Gastrocnemius medialis (tissue), 4 donors: ENCODE measurements at regions not wholly inside any gene's neighbourhood (a gene's known extent, or its start where the extent isn't known, plus 50 kb on each side); places are given as distances from the start of the nearest gene placed in this dataset.

Source experiments
- ATAC-seq, 2 donors: fragments of 150-250 bp; one replicate each; pipeline ENCODE4 v1.9.1; 2016
- DNase-seq, 2 donors: peaks; one replicate each; pipeline ENCODE4 v3.0.0-alpha.2; 2019
- H3K27ac ChIP-seq, 4 donors: fragments of 200-600 bp; sonication (generic); 1 replicate in 1 of 4; 2 replicates in 3 of 4; pipeline ENCODE4 v1.5.1; 2016 to 2018; ENCODE audit warnings: mild to moderate bottlenecking in 2 of 4, moderate library complexity in 1 of 4
- H3K27me3 ChIP-seq, 3 donors: fragments of 200-600 bp; sonication (generic) in 2 of 3; 1 replicate in 1 of 3; 2 replicates in 2 of 3; pipeline versions ENCODE4 v1.5.1 to v1.6.0; 2016 to 2019; ENCODE audit warnings: mild to moderate bottlenecking in 1 of 3, moderate library complexity in 1 of 3
- H3K36me3 ChIP-seq, 2 donors: fragments of 200-600 bp; sonication (generic) in 1 of 2; one replicate each; pipeline ENCODE4 v1.5.1; 2017 to 2018
- H3K4me1 ChIP-seq, 2 donors: fragments of 200-600 bp; sonication (generic) in 1 of 2; one replicate each; pipeline ENCODE4 v1.5.1; 2016 to 2017; ENCODE audit warnings: mild to moderate bottlenecking in 2 of 2
- H3K4me3 ChIP-seq, 4 donors: fragments of 200-600 bp; sonication (generic) in 3 of 4; 1 replicate in 1 of 4; 2 replicates in 3 of 4; pipeline ENCODE4 v1.5.1; 2016 to 2019; ENCODE audit warnings: mild to moderate bottlenecking in 2 of 4
- H3K9me3 ChIP-seq, 3 donors: fragments of 200-600 bp; sonication (generic) in 2 of 3; 1 replicate in 1 of 3; 2 replicates in 2 of 3; pipeline ENCODE4 v1.5.1; 2016 to 2019
- POLR2A ChIP-seq, 2 donors: fragments of 450-650 bp; IDR thresholded peaks; one replicate each; pipeline ENCODE4 v1.6.1; 2017; ENCODE audit warnings: antibody characterized with exemption in 2 of 2, mild to moderate bottlenecking in 2 of 2, moderate library complexity in 2 of 2
- in situ Hi-C, 4 donors: fragments of 200-750 bp; cut with MboI; loops; one replicate each; pipeline versions ENCODE4 v1.15.0 to v1.8.0; 2017; ENCODE audit warnings: low sequenced_read_pairs in 4 of 4
- intact Hi-C: fragments of 100-400 bp; cut with DNase I; formaldehyde crosslinking; loops from one replicate; pipeline ENCODE4 v1.15.1; 2023; ENCODE audit warnings: low total_unique reads
- TF ChIP-seq, protein P1 (sequence below), 5 experiments: fragments of 450-650 bp in 3 of 5; fragments of 200-600 bp in 2 of 5; sonication (generic) in 2 of 5; IDR thresholded peaks in 4 of 5; conservative IDR thresholded peaks in 1 of 5; 1 replicate in 4 of 5; 2 replicates in 1 of 5; pipeline ENCODE4 v1.5.1; 2016 to 2019; ENCODE audit warnings: antibody characterized with exemption in 5 of 5, mild to moderate bottlenecking in 3 of 5, moderate library complexity in 3 of 5

DNA sequence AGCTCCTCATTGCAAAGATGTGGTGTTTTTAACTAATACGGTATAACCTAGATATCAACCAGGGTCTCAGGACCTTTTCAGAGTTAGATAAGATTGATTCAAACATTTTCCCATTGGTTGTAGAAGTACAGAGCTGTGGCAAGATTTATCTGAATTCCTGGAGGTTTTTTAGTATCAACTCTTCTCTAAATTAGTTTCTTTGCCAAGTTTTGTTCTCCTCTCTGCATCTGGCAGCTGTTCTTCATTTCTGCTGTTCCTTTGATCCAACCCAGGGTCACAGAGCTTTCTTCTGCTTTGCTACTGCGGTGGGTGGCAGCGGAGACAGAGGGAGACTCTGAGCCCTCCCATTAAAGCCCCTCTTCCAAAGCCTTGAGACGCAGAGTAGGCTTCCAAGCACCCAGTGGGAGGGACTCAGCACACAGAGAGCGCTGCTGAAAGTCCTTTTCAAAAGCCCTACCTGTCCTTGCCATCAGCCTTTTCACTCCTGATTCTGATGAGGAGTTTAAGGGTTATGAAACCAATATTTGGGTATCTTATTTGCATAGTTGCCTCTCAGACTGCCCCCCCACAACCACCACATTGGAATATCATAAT is 146.3 kb upstream of the EEPD1 start:
- DNase-seq, result no peak
- in situ Hi-C loops, result no loop called here
- intact Hi-C loops, result no loop called here
- H3K4me1 ChIP-seq, result no peaks in the 10 kb centered on the region
- no peak for TF ChIP-seq POLR2A (IDR thresholded peaks at IDR 0.05)
- TF ChIP-seq, protein P1, sequence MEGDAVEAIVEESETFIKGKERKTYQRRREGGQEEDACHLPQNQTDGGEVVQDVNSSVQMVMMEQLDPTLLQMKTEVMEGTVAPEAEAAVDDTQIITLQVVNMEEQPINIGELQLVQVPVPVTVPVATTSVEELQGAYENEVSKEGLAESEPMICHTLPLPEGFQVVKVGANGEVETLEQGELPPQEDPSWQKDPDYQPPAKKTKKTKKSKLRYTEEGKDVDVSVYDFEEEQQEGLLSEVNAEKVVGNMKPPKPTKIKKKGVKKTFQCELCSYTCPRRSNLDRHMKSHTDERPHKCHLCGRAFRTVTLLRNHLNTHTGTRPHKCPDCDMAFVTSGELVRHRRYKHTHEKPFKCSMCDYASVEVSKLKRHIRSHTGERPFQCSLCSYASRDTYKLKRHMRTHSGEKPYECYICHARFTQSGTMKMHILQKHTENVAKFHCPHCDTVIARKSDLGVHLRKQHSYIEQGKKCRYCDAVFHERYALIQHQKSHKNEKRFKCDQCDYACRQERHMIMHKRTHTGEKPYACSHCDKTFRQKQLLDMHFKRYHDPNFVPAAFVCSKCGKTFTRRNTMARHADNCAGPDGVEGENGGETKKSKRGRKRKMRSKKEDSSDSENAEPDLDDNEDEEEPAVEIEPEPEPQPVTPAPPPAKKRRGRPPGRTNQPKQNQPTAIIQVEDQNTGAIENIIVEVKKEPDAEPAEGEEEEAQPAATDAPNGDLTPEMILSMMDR (IDR thresholded peaks at IDR 0.05 in 4 of 5, conservative IDR thresholded peaks at IDR 0.05 in 1 of 5), result no peak
- no peak overlapping the region for H3K27ac ChIP-seq
- H3K36me3 ChIP-seq, result no peaks in the 10 kb centered on the region
- H3K9me3 ChIP-seq, result no peaks in the 10 kb centered on the region
- no peaks in the 10 kb centered on the region for H3K27me3 ChIP-seq
- no peak for ATAC-seq
- H3K4me3 ChIP-seq, result no peak overlapping the region

DNA sequence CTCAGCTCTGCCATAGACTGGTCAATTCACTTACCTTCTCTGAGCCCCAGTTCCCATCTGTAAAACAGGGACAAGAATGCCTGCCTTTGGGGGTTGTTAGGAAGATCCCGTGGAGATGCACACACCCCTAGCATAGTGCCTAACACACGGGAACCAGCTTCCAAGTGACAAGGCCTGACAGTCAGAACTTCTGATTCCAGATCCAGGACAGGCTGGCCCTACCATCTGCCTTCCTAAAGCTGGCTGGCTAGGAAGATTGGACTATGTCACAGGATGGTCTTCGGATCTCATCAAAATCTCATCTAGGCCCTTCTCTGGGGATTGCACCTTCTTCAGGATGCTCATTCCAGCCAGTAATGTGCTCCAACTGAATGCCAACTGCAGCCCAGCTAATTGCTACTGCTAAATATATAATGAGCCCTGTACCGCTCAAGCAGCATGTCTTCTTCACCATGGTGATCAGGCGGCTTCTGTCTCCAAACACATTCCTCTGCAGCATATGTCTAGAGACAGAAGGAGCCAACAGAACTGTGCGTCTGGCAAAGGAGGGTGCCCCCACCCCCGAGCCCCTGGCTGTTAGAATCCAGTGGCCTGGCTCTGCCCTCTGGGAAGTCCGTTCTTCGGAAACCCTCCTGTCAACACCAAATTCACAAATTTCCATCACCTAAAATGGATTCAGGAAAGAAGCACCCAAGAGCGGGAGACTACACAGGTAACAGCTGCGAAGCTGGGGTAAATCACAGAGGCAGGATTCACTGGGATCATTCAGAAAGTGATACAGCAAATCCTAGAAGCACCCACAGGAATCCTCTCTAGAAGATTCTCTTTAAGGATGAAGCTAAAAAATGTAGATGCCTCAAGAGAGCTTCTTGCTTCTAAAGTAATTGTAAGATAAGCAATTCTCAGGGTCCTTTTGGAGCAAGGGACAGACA is 142.1 kb upstream of the EEPD1 start:
- DNase-seq (no peak), ATAC-seq (no peak)
- intact Hi-C loops, result no loop called here
- Histone ChIP-seq H3K4me1 (no peaks in the 10 kb centered on the region), H3K27ac (no peak overlapping the region), H3K27me3 (no peaks in the 10 kb centered on the region), H3K36me3 (no peaks in the 10 kb centered on the region), H3K9me3 (no peaks in the 10 kb centered on the region), H3K4me3 (no peak overlapping the region)
- TF ChIP-seq, protein P1 (IDR thresholded peaks at IDR 0.05 in 4 of 5, conservative IDR thresholded peaks at IDR 0.05 in 1 of 5), result no peak
- TF ChIP-seq POLR2A (IDR thresholded peaks at IDR 0.05), result no peak
- in situ Hi-C loops, result loop anchor here in 1 of 4 donors (10.0 kb wide), 1 partner anchor 284 kb away; no protein-coding TSS in a partner anchor

DNA sequence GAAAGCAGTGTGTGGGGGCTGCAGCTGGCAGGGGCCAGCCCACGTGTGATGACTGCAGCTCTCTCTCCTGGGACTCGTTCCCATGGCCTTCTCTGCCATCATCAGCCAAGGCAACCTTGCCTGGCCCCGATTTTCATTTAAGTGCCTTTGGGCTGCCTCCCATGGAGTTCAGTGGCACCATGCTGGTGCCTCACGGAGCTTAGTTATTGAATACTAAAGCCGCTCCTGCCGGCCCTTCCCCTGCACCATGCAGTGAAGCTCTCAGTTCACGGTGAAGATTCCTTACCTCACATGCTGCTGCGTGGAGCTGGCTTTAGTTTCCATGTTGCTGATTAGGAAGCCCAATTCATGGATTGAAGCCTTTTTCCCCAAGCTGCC is 141.5 kb upstream of the EEPD1 start:
- no peak for ATAC-seq
- Histone ChIP-seq H3K4me3 (no peak overlapping the region), H3K9me3 (no peaks in the 10 kb centered on the region), H3K27ac (no peak overlapping the region), H3K4me1 (no peaks in the 10 kb centered on the region), H3K27me3 (no peaks in the 10 kb centered on the region), H3K36me3 (no peaks in the 10 kb centered on the region)
- in situ Hi-C loops, result loop anchor here in 1 of 4 donors (10.0 kb wide), 1 partner anchor 283 kb away; no protein-coding TSS in a partner anchor
- intact Hi-C loops, result no loop called here
- TF ChIP-seq, protein P1 (IDR thresholded peaks at IDR 0.05 in 4 of 5, conservative IDR thresholded peaks at IDR 0.05 in 1 of 5), result no peak
- TF ChIP-seq POLR2A (IDR thresholded peaks at IDR 0.05), result no peak
- DNase-seq, result no peak

DNA sequence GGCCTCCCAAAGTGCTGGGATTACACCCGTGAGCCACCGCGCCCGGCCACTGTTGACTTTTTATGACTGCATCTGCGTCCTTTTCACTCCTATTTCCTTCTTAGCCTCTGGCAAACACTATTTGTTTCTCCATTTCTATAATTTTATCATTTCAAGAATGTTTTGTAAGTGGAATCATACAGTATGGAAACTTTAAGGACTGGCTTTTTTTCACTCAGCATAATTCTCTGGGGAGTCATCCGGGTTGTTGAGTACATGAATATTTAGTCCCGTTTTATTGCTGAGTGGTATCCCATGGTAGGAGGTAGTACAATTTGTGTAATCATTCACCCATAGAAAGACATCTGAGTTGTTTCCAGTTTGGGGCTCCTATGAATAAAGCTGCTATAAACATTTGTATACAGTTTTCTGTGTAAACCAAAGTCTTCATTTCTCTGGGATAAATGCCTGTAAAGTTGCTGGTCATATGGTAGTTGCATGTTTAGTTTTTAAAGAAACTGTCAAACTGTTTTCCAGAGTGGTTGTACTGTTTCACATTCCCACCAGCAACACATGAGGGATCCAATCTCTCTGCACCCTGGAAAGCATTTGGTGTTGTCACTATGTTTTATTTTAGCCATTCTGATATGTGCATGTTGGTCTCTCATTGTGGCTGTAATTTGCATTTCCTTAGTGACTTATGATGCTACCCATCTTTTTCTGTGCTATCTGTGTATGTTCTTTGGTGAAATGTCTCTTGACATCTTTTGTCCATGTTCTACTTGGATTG is 139.6 kb upstream of the EEPD1 start:
- Histone ChIP-seq H3K27me3 (no peaks in the 10 kb centered on the region), H3K9me3 (no peaks in the 10 kb centered on the region), H3K27ac (no peak overlapping the region), H3K4me3 (no peak overlapping the region), H3K36me3 (no peaks in the 10 kb centered on the region), H3K4me1 (no peaks in the 10 kb centered on the region)
- intact Hi-C loops, result no loop called here
- in situ Hi-C loops, result loop anchor here in 1 of 4 donors (10.0 kb wide), 1 partner anchor 281 kb away; no protein-coding TSS in a partner anchor
- ATAC-seq, result no peak
- no peak for DNase-seq
- no peak for TF ChIP-seq POLR2A (IDR thresholded peaks at IDR 0.05)
- TF ChIP-seq, protein P1 (IDR thresholded peaks at IDR 0.05 in 4 of 5, conservative IDR thresholded peaks at IDR 0.05 in 1 of 5), result no peak
